ENCODE measurements at regions not wholly inside any gene's neighbourhood (a gene's known extent, or its start where the extent isn't known, plus 50 kb on each side); places are given as distances from the start of the nearest gene placed in this dataset.

DNA sequence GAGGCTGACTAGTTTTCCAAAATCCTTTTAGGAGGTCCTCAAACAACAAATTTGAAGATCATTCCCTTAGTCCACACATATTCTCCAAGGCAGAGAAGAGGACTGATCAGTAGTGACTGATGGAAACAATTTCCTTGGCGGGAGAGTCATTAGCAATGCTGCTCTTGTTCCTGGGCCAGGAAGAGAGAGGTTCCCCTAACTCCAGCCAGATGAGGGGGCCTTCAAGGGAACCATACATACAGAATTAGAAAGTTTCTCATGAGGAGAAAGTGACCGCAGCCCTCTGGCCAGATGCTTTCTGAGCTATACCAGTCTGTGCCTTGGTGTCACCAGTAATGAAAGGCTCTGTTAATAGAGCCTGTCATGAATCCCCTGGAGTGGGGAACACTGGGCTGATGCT, 539.4 kb downstream of the BNC2 start:
- TF ChIP-seq, protein P1, sequence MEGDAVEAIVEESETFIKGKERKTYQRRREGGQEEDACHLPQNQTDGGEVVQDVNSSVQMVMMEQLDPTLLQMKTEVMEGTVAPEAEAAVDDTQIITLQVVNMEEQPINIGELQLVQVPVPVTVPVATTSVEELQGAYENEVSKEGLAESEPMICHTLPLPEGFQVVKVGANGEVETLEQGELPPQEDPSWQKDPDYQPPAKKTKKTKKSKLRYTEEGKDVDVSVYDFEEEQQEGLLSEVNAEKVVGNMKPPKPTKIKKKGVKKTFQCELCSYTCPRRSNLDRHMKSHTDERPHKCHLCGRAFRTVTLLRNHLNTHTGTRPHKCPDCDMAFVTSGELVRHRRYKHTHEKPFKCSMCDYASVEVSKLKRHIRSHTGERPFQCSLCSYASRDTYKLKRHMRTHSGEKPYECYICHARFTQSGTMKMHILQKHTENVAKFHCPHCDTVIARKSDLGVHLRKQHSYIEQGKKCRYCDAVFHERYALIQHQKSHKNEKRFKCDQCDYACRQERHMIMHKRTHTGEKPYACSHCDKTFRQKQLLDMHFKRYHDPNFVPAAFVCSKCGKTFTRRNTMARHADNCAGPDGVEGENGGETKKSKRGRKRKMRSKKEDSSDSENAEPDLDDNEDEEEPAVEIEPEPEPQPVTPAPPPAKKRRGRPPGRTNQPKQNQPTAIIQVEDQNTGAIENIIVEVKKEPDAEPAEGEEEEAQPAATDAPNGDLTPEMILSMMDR (IDR thresholded peaks at IDR 0.05): no peak
- TF ChIP-seq POLR2A (IDR thresholded peaks at IDR 0.05): no peak

Data from adrenal gland (tissue), 5 donors.